GM19452 (cell line): ENCODE measurements at regions not wholly inside any gene's neighbourhood (a gene's known extent, or its start where the extent isn't known, plus 50 kb on each side); places are given as distances from the start of the nearest gene placed in this dataset.
"Not testable (repeated sequence)": the region's sequence is repeated elsewhere in the genome, so short reads cannot be mapped to it uniquely, and the experiment has no call there.

Experiments
- ATAC-seq: cut with Tn5 transposase; IDR thresholded peaks from one replicate; pipeline ENCODE4 v1.9.1; 2021; ENCODE audit not compliant: unreplicated experiment

- ATAC-seq = not testable (repeated sequence)
Observed at GRCh38 chr12:131311279-131311722, 357.6 kb downstream of the ADGRD1 start.

DNA sequence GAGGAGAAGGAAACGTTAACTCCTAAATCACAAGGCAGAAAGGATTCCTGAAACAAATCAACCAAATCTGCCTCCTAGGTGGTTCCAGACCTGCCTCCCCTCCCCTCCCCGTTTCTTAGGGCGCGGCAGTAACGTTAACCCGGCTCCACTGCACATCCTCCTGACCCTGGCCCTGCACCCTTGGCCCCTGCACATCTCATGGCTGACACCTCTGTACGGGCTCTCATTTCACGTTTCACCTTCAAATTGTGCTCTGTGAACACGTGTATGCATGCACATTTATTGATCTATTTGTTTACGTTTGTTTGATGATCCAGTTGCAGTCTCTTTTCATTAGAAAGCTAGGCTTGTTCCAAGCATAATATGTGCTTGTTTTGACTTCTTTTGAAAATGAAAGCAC lies 358.1 kb downstream of the ADGRD1 start:
- no peak for ATAC-seq

DNA sequence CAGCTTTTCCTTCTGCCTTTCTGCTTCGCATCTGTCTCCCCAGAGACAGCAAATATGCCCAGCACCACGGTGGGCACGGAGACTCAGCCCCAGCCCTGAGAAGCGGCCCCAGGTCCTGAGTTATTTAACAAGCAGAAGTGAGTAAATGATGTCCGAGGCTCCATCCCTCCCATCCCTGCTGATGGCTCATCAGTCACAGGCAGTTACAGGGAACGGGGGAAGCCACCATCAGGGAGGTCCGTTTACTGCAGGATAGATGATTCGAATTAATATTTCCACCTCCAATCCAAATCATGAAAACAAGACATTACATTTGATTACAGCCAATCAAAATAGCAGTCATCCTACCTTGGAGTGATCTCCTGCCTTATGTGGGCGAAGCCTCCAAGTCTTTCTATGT lies 358.7 kb downstream of the ADGRD1 start:
- not testable (repeated sequence) for ATAC-seq

DNA sequence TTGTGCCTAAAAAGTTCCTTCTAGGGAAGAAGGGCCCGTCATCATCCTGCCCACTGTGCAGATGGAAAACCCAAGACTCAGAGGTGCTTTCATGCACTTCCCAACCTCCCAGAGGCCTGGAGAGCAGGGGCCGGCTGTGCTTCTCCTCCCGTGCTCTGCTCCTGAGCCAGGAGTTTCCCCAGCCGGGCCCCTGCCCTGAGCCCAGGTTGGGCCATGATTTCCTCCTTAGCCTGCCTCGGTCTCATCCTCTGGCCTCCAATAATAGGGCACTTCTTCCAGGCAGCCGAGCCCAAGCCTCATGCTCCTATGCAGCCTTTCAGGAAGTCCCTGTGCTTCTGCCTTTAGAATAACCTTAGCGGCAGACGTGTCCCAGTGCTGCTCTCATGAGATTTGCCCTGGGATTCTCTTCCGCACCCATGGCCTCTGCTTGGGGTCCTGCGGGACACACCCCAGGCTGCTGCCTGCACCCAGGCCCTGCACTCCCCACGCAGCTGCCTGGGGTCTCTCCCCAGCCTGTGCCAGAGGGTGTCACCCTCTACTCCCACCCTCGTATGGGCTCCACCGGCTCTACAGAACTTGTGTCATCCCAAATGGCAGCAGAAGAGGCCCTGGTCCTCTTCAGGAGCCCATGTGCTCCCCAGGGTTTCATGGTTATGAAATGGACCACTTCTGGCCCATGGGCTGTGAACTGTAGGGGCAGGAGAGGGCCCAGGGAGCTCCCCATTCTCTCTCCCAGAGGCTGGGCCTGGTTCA lies 359.3 kb downstream of the ADGRD1 start:
- no peak for ATAC-seq

GRCh38 chr12:131313635-131314034 lies 359.9 kb downstream of the ADGRD1 start:
- ATAC-seq = no peak

GRCh38 chr12:131314524-131315090 lies 360.9 kb downstream of the ADGRD1 start:
- ATAC-seq = no peak

DNA sequence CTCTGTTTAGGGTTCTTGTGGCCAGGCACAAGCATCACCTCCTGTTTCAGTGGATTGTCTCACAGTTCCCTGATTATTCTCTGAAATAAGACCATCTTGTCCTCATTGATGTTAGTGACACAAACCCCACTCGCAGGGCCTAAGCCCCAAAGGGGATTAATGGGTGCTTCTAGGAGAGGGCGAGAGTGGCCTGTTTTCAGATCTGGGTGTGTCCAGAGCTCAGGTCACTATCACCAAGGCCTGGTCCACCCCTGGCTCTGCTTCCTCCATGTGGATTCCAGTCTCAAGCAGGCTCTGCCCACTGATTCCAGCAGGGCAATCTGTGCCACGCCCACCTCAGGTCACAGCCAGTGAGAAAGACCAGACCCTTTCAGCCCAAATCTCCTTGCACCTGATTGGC lies 361.9 kb downstream of the ADGRD1 start:
- ATAC-seq = no peak

GRCh38 chr12:131316388-131316787 lies 362.7 kb downstream of the ADGRD1 start:
- no peak for ATAC-seq

GRCh38 chr12:131318045-131318685 lies 364.5 kb downstream of the ADGRD1 start:
- no peak for ATAC-seq

DNA sequence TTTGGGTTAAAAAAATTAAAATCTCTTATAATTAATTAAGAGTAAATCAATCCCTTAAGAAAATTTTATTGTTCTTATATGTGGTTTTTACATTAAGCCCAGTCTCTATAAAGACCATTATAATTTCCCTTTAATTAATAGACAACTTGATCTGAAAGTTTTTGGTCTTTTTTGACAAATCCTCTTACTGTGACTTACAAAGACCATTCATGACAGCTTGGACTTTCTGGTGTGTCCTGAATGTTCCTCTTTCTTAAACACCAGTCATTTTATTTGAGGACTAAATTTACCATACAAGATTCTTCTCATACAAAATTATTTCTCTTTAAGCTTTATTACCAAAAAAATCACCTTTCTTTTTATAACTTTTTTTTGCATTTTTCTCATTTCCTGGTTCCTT lies 368.3 kb downstream of the ADGRD1 start:
- no peak for ATAC-seq

DNA sequence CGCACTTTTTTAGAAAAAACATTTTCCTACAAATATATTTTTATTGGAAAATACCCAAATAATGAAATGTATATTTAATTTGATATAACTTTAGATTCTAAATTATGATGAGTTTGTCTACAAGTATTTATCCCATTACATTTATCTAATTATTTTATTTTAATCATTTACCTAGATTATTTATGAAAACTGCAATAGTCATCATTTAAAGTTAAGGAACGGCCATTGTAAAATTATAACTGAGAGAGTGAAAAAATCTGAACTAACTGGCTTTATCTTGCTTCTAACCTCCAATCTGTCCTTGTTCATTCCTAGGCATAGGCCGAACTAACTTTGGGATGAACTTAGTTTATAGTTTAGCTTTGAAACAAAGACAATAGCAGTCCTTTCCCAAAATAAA lies 368.8 kb downstream of the ADGRD1 start:
- ATAC-seq = not testable (repeated sequence)

DNA sequence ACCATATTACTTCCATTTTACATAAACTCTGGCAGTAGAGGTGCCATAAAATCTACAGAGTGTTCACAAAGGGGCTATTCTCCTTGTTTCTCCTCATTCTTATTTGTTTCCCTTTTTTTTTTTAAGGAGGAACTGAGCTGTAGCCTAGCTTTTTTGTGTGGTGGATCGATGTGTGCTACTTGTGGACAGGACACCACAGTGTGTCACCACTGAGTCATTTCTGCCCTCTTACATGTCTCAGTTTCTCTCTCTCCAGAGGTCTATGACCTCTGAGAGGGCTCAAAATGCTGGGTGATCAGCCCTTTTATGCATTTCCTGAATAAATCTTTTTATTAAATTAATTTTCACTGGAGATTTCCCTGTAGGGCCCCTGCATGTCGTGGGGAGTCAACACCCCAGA lies 370.2 kb downstream of the ADGRD1 start:
- ATAC-seq = no peak

DNA sequence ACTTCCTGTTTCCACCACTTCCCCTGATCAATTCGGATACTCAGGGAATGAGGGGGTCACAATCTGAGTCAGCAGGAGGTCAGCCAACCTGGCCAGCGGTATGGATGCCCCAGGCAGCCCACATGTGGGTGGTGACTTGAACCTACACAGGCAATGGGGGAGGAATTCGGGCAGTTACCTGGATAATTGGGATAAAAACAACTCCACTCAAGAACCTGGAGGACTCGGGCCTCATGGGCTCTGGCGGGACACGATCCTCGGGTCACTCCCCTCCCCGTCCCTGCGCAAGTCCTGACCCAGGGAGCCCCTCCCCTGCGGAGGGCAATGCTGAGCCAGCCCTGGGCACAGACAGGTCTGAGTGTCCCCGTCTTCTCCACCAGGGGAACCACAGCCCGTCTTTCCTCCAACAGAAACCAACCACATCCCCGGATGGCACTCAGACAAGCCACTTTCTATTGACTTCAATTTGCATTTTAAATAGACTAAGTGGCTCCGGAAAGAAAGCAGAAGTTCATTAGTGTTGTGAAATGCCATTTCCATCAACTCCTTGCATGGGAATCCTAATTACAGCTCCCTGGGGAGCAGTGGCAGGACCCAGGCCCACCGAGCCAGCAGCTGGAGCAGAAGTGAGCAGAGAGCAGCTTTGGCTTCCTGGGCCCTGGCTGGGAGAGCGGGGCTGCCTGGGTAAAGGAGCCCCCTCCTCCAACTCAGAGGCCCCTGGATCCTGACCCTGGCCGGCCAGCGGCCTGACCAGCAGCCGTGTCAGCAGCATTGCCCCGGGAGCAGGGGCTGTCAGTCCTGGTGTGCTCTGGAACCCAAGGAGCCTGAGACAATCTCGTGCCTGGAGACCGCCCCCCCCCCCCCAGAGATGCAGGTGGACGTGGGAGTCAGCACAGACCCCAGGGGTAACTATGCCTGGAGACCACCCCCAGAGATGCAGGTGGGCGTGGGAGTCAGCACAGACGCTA lies 374.1 kb downstream of the ADGRD1 start:
- no peak for ATAC-seq

- not testable (repeated sequence) for ATAC-seq
Observed at GRCh38 chr12:131328861-131329845, 375.4 kb downstream of the ADGRD1 start.

GRCh38 chr12:131330106-131330815 lies 376.6 kb downstream of the ADGRD1 start:
- ATAC-seq = no peak

- no peak for ATAC-seq
Observed at GRCh38 chr12:131331148-131331750, 377.5 kb downstream of the ADGRD1 start.

DNA sequence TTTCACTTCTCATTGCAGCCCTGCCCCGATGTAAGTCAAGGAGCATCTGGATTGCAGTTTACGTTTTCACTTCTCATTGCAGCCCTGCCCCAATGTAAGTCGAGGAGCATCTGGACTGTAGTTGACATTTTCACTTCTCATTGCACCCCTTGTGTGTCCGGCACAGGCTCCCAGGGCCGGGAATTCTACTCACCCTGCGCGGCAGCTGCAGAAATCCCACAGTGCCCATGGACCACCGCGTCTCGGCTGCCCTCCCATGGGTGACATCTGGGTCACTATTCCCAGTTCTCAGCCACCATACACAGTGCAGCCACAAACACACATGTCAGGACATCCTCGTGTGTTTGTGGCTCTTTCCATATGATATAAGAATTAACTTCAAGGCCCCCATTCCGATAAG lies 378.5 kb downstream of the ADGRD1 start:
- ATAC-seq = no peak

DNA sequence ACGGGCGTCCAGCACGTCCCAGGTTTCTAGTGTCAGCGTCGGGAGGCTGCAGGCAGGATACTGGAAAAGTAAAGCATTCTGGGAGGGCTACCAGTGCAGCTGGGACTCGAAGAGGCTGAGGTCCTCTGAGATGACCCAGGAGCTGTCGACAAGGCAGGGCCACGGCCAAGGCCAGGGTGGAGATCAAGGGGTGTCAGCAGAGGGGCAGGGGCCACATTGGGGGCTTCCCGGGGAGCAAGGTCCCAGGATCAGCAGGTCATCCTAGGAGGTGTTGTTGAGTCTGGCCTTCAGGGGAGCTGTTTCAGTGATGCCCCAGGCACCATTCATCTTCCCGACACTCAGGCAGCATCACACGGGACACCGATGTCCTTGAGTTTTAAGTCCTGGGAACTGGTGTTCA lies 377.8 kb upstream of the SFSWAP start:
- ATAC-seq = no peak
